GM19025 (cell line): ENCODE measurements at regions not wholly inside any gene's neighbourhood (a gene's known extent, or its start where the extent isn't known, plus 50 kb on each side); places are given as distances from the start of the nearest gene placed in this dataset.

Experiments used
- ATAC-seq: cut with Tn5 transposase; IDR thresholded peaks from one replicate; pipeline ENCODE4 v1.9.1; 2021; ENCODE audit warnings: mild to moderate bottlenecking, low read depth, moderate library complexity; ENCODE audit not compliant: unreplicated experiment

DNA sequence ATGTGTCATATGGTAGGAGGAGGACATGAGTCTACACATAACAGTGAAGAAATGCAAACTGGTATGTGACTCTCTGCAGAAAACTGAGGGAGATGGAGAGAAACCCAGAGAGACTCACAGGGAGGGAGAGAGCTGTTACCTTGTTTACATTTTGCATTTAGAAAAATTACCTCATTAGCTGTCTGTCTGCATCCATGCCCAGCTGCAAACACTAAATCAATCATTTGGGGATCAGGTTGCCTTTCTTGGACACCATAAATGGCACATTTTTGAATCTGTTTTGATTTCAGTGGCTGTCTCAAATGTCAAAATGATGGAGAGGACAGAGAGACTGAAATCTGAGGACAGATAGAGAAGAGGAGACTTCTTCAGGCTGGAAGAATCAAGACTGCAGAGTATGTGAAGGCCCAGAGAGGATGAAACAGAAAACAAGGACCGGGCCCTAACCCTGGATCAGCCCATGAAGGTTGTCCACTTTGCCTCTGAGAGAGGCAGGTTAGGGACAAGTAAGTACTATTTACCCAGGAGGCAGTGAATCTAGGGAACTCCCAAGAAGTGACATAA is 92.2 kb downstream of the UNC5CL start:
- no peak for ATAC-seq

DNA sequence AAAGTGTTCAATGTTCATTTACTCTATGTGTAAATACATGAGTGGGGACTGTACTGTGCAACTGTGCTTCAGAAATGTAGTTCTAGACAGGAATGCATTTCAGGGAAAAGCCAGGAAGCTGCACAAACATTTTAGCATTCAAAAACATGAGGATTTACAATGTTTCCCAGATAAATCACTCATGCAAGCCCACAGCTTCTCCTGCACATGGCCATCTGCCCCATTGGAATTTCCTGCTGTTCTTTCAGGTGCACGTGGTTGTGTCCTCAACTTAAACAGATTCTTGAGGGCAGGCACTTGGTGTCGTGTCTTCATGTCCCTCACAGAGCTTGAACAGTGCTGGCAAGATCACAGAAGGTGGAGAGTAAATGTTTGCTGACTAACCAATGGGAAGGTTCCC is 101.5 kb downstream of the UNC5CL start:
- ATAC-seq: no peak

DNA sequence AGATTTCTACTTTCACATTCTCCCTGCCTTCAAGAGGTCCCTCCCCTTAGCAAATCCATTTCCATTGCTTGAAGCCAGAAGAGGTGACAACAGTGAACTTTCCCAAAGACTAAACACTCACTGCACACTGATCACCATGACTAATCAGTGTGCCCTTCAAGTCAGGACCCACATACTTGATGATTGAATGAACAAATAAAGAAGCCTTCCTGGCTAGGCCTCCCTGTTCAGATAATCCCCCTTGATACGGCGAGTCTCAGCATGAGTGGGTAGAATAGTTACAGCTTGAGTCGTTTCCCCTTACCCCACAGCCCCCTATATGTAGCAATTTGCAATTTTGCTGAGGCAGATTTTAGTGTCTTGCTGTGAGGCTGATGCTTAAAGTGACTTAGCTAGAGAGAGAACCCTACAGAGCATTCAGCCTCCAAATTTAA is 102.2 kb downstream of the UNC5CL start:
- ATAC-seq: no peak

DNA sequence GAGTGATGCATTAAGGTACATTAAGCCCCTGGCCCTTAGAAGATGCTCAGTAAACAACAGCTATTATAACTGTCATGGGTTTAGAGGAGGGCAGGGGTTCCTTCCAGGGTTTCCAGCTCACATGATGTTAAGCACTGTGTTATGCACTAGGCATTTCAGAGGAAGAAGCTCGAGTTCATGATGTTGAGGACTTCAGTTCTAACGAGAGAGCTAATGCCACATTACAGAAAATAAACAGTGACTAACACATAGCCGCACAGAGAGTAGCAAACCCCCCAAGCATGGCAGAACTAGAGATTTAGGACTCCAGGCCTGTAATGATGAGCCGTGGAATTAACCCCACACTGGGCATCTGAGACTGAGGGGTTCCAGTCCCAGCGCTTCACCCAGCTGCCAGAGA is 105.2 kb downstream of the UNC5CL start:
- ATAC-seq: no peak

DNA sequence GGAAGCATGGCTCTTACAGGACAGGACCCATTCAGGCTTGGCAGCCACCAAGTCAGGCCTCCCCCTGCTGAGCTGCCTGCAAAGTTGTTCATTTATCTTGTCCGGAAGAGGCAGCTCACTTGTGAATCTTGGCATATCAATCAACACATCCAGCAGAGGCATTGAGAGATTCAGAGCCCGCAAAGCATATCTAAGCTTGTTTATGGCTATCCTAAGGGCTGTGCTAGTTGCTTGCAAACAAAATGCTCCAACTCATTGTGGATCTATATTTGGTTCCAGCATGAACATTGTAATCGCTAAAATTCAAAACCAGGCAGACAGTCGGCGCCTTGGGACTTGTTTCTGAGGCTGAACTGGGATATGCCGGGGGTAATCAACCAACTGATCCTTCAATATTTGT is 106.1 kb downstream of the UNC5CL start:
- ATAC-seq: no peak

DNA sequence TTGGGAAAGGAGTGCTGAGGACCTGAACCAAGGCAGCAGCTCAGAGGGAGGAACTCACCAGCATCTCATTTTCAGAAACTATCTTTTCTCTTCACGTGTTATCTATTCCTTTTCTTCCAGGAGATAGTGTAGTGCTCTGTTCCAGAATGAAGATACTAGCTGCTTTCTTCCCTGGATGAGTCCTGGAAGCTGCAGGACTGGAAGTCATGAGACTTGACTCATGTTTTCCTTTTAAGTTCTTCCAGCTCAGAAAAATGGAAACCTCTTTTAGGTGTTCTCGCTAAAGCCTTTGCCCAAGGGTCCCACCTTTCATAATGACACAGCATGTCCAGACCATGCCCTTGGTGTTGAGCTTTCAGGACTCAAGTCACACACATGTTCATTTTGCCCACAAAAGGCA is 106.7 kb downstream of the UNC5CL start:
- ATAC-seq: no peak

DNA sequence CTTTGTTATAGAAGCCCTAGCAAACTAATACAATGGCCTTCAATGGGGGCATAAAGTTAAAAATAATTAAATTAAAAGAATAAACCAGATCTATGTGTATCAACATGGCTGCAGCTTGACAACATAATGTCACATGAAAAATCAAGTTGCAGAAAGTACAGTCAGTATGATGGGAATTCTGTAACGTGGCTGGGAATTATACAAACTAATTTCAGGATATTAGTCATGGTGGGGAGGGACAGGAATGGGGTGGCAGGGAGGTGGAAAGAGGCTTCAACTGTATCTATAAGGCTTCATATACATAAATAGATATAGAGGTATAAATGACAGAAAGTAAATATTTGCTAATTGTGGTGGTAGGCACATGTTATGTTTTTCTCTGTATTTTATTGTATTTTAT is 107.1 kb downstream of the UNC5CL start:
- ATAC-seq: no peak

DNA sequence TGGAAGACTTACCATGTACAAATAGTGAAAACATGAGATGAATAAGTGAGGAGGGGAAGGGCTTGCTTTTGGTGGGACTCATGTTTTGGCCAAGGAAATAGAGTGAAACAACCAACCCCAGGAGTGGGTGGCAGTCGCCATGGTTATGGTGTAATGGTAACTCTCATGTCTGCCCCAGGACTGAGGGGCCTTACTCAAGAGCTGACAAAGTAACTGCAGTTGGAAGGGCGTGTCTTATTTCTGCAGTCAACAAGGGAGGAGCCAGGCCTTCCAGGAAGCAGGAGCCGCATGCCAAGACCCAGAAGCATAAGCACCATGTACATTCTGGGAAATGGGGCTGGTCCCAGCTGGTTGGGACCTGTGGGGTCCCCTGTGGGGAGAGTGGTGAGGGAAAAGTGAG is 108.5 kb downstream of the UNC5CL start:
- ATAC-seq: no peak

DNA sequence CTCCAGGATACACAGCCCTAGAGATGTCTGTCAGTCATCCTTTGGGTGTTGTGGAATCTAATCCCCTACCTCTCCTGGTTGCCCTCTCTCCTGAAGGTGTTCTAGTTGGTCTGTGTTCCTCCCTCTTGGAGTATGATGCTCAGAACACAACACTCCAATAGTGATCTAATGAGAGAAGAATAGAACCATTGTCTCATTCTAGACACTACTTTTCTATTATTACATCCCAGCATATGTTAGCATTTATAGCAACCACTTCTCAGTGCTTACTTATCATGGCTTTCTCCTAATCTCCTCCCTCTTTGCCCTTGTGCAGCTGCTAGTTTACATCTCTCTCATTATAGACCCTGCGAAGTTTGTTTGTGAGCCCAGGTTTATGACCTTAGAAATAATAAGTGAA is 109.0 kb downstream of the UNC5CL start:
- ATAC-seq: no peak

DNA sequence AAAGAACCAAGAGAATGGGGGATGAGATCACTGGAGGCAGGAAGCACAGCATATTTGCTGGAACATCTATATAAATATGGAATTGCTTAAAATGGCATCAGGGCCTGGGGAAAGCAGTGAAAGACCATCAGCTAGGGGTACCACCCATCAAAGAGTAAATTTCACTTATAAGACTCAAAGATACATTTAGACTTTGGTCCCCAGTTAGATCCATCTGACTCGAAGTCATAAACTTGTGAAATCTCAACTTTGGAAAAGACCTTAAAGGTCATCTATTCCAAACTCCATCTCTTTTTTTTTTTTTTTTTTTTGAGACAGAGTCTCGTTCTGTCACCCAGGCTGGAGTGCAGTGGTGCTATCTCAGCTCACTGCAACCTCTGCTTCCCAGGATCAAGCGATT is 109.8 kb downstream of the UNC5CL start:
- no peak for ATAC-seq

DNA sequence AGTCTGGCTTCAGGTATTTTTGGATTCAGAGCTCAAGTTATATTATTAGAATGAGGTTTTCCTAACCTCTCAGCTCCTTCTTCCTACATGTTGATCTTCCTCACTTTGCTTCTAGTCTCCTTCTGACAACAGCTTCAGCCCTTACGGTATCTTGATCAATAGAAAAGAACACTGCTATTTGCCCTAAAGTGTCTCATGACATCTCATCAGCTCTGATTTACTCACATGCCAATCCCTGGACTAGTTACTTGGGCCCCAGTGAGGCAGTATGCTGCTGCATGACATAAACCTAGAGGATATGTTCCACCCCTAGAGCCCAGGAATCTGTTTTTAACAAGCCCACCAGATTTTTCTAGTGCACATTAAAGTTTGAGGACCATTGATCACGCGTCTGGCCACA is 110.3 kb downstream of the UNC5CL start:
- no peak for ATAC-seq

DNA sequence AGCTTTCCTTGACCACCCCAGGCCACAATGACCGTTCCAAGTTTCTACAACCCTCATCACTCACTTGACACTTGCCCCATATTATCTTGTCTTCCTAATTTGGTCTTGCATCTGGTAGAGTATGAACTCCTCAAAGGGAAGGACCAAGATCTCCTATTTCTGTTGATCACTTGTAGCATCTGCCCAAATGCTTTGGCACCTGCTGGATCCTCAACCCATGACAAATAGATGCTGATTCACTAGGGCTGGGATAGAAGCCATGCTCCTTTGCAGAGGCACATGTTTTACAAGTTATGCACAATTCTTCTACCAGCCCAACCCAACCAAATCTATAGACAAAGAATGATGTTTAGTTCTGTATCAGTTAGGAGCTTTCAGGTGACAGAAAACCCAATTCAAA is 110.7 kb downstream of the UNC5CL start:
- no peak for ATAC-seq

DNA sequence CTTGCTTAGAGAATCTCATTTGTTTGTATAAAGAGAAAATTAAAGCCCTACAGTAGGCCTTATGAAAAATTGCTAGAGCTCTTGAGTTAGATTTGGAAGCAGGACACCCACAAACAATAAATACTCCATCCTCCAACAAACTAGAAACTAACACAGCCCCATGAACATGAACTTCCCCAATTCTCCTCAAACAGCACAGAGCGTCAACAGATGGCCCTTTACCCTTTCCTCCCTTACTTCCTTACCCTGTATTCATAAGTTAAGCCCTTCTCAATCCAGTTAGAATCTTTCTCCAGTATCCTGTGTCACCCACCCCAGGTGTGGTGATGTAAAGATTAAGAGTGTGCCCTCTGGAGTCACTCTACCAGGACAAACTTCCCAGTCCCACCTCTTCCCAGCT is 113.7 kb downstream of the UNC5CL start:
- ATAC-seq: no peak

DNA sequence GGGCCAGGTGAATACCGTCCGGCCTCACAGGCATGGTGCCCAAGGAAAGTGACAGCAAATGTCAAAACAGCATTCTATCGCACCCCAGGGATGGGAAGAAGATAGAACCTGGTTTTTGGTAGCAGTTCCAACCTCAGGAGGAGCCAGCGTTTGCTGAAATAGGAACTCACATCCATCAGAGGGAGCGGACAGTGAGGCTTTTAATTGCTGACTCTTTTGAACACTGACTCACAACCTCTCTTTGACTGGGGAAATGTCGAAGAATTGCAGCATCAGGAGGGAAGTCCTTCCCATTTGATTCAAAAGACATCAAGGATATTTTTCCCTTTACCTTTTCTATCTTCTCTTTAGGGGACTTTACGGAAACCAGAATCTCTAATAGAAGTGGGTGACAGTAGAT is 114.2 kb downstream of the UNC5CL start:
- ATAC-seq: no peak

DNA sequence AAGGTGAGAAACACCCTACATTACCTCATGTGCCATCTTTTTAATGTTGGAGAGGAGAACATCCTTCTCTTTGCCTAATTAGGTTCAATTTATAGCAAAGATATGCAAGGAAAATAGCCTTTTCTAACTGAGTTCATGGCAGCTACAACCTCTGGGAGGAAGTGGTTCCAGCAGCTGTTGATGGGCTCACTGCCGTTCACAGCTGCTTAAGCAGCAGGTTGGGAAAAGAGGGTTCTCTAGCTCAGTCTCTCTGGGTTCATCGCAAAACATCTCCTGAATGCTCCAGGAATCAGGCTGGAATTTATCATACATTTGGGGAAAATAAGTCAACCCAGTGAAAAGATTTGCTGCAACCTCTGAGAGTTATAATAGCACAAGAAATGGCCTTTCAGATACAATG is 115.1 kb downstream of the UNC5CL start:
- ATAC-seq: no peak

DNA sequence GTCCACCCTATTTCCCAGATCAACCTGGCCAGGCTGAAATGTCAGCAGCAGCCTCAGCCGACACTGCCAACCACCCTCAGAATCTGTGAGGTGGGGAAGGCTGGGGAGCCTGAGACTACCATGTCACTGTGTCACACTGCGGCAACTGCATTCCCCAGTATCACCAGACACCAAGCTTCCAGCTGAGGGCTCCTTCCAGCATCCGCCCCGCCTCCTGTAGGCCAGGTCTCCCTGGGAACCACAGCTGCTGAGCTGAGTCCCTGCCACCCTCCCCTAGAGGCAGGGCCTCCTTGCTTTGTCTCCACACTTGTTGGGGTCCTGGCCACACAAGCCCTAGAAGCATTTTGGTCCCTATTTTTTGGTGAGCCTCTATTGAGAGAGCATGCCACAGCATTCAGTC is 115.7 kb downstream of the UNC5CL start:
- no peak for ATAC-seq

DNA sequence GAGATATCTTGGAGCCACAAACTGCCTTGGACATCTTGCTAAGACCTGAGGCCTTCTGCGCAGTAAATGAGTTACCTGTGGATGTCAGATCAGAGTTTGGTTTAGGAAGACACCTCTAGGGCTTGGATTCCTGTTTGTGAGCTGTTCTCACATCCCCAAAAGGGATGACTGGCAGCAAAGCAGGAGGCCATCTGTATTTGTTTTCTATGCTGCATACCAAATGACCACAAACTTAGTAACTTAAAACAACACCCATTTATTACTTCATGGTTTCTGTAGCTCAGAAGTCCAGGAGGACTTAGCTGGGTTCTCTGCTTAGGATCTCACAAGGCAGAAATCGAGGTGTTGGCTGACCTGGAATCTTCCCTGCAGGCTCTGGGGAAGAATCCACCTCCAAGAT is 116.7 kb downstream of the UNC5CL start:
- no peak for ATAC-seq

DNA sequence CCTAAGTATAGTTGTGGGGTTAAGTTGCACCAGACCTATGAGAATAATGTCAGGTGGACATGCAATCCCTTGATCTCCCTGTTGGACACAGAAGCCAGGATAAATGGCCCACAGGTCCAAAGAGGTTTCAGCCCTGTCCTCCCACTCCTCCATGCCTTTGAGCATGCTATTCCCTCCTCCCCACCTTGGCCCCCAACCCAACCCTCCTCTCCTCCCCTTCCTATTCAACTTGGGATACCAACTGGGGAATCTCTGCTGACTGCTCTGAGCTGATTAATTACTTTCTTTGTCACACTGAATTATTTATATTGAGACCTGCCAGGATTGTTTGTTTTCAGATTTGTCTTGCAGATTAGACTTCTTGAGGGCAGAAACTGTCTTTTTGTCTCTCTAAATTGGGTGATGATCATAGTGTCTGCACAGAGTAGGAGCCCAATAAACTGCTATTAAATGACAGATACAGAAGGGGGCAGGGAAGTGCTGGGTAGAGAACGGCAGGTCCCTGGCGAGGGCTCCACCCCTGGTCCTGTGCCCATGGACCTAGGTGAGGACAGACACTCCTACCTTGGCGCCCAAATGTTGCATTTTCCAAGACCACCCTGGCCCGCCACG is 120.9 kb downstream of the UNC5CL start:
- ATAC-seq: no peak

DNA sequence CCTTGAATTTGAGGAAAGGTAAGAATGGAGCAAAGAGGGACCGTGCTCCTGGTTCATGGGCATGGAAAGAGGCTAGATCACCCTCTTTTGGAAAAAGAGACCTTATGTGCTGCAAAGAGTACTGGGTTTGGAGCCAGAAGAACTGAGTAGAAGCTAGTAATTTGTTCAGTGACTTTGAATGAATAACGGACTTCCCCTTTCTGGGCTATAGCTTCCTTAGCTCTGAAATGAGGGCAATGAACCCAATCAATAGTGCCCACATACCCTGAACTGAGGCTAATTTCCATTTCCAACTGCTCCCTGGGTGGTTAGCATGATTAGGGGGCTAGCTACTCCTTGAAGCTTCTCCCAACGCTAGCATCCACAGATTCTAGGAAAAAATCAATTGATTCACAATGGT is 121.4 kb downstream of the UNC5CL start:
- no peak for ATAC-seq

DNA sequence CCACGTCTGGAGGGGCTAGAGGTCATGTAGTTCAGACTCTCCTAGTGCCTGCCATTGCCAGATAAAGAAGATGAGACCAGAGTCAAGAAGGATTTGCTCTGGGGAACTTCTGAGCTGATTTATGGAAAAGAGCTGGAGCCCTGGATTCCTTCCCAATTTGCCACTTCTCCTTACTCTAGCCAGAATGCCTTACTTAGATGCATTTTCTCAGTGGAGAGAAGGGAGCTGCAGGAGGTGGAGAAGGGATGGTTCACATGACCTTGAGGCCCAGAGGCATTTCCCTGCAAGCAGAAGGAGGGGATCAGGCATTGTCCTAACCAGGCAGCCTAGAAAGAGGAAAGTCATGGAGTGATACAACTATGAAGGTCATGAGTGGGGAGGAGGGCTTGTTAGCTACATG is 122.2 kb downstream of the UNC5CL start:
- no peak for ATAC-seq

DNA sequence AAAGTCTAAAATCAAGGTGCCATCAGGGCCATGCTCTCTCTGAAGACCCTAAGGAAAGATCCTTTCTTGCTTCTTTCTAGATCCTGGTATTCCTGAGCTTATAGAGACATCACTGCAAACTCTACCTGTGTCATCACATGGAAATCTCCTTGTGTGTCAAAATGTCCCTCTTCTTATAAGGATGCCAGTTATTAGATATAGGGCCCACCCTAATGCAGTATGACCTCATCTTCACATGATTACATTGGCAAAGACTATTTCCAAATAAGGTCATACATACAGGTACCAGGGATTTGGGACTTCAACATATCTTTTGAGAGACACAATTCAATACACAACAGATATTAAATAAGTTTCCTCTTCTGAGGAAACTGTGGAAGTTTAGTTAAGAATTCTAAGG is 123.9 kb downstream of the UNC5CL start:
- no peak for ATAC-seq

DNA sequence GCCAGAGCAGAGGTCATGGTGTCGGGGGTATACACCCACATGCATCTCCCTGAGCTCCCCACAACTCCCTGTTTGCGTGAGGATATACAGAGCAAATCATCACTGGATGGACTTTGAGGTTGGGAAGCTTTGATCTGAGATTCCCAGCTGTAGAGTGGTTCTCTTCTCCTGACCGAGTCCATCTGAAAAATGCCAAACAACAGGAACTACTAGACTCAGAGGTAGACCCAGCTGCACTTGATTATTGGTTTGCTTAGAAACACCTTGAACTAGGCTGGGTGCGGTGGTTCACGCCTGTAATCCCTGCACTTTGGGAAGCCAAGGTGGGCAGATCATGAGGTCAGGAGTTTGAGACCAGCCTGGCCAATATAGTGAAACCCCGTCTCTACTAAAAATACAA is 125.0 kb downstream of the UNC5CL start:
- ATAC-seq: no peak
